HG02885 (cell line): ENCODE measurements at regions not wholly inside any gene's neighbourhood (a gene's known extent, or its start where the extent isn't known, plus 50 kb on each side); places are given as distances from the start of the nearest gene placed in this dataset.
"Not testable (repeated sequence)": the region's sequence is repeated elsewhere in the genome, so short reads cannot be mapped to it uniquely, and the experiment has no call there.

Source experiments
- ATAC-seq: cut with Tn5 transposase; IDR thresholded peaks from one replicate; pipeline ENCODE4 v1.9.1; 2021; ENCODE audit warnings: mild to moderate bottlenecking; ENCODE audit not compliant: unreplicated experiment, poor library complexity

DNA sequence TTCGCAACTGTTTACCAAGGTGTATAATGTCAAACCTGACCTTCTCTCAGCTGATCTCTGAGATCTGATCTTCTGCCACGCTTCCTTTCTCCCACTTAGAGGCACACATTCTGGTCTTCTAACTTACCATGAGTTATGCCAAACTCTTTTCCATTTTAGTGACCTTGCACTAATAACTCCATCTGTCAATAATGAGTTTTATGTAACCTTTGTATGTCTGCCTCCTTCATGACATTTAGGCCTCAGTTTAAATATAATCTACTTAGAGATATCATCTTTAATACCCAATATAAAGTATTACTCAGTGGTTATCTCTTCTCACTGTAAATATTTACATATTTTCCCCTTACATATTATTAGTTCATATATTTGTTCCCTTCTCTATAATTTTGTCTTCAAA lies 827.5 kb upstream of the PCDH20 start:
- ATAC-seq: no peak

DNA sequence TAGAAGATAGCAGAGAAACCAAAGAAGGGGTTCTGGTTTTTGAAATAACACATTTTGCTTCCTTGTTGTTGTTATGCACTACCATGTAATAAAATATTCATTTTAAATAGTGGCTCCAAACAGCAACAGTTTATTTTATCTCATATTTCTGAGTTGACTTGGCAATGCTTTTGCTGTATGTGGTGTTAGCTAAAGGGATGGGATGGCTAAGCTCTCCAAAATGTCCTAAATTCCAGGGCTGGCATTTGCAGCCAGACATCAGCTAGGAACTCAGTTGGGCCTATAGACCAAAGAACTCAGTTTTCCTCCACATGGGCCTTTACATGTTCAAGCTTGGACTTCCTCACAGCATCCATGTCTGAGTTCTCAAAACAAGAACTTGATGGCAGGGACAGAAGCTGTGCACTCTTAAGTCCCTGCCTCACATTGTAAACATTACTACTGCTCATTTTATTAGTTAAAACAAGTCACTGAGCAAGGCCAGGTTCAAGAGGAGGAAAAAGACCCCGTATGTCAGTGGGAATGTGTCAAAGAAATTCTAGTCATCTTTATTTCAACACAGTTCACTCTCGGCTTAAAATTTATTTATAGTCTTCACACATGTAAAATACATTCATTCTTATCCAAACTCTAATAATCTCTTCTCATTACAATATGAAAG lies 819.3 kb upstream of the PCDH20 start:
- no peak for ATAC-seq

DNA sequence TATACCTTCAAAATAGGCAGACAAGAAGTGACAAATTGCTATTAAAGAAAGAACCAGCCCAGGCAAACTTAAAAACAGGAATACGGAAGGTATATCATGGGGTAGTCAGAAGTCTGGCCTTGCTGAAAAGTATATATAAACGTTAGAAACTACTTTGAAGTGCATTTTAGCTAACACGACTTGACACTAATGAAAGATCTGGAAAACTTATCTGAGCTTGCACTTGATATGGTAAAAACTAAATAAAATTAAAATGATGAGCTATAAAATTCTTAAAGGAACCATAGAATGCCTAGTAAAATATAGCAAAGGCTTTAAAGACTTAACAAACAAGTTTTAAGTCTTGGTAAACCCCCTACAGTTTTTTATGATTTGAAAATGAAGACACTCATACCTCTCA lies 795.3 kb upstream of the PCDH20 start:
- ATAC-seq: no peak

DNA sequence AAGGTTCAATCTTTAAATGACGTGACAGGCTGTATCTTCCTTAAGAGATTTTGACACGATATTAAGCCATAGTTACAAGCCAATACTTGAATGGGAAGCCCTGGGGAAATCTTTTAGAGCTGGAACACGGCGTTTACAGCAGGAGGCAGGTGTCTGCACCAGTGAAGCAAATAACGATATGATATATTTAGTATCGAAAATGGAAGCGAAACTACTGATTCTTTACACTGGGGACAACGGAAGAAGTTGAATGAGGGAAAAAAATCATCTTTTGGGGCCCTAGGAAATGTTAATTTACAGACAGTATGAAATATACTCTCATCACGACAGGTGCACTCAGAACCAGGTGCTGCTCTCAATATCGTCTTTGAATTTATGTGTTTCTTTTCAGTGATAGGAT lies 793.9 kb upstream of the PCDH20 start:
- ATAC-seq: peak; percentile 89

DNA sequence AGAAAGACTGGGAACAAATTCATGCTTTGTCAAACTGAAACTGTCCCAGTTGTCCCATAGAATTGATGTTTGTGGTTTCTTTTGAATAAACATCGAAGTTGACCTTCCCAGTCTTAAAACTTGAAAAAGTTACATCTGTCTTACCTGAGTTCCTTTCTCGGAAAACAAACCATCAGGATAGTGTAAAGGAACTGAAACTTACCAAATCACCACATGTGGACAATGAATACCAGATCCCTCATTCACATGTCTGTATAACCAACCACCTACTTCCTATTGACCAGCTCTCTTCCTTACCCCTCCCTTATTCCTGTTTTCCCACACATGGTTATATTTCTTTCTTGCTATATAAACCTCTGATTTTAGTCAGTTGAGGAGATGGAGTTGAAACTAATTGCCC lies 791.7 kb upstream of the PCDH20 start:
- no peak for ATAC-seq

DNA sequence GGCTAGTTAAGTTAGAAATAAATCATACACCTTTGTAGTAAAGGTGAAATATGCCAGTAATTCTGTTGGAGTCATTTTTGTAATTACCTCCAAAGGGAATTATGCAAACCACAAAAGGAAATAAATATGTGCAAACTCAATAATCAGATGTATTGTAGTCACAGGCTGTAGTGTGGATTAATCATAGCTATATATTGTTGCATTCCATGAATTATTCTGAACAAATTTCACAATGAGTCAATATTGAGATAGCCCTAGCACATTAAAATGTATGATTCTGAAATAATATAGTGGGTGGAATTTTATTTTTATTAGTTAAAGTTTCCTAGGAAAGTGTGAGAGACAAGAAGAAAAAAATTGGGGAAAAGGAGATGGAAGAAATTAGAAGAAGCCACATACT lies 790.5 kb upstream of the PCDH20 start:
- no peak for ATAC-seq

DNA sequence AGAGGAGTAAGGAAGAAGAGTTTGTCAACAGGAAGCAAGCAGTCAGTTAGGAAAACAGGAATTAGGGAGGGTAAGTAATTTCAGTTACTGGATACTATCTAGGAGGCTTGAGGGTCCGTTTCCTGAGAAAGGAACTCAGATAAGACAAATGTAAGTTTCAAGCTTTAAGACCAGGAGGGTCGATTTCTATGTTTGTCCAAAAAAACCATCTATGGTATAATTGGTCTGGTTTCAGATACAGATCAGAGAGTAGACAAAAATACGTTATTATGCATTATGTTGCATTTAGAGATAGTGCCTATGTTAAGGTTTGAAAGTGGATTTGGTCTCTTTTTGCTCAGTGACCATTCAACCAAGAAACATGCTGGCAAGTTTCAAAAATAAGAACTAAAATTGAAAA lies 789.6 kb upstream of the PCDH20 start:
- ATAC-seq: no peak

DNA sequence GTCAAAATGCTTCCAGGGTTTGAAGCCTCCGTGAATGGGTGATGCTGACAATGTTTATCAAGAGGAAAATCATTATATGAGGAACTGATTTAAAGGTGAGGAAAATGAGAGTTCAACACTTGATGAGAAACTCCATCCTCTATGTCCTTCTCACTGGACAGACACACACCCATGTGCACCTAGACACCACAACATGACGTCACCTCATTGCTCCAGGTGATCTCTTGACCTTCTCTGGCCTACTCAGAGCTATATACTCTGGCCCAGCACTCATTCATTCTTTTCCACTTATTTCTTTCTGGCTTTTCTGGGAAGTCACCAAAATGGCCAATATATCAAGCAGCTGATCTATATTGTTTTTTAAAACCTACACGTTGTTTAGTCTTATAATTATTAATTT lies 778.7 kb upstream of the PCDH20 start:
- ATAC-seq: no peak

DNA sequence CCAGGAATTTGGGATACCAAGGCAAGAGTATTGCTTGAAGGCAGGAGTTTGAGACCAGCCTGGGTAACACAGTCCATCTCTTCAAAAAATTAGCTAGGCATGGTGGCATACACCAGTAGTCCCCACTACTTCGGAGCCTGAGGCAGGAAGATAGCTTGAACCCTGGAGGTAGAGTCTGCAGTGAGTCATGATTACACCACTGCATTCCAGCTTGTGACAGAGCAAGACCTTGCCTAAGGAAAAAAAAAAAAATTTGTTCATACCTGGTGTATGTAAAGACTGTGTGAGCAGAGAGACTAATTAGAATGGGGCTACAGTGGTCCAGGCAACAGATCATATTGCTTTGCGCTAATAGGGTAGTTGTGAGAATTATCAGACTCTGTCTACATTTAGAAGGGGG lies 778.3 kb upstream of the PCDH20 start:
- no peak for ATAC-seq

DNA sequence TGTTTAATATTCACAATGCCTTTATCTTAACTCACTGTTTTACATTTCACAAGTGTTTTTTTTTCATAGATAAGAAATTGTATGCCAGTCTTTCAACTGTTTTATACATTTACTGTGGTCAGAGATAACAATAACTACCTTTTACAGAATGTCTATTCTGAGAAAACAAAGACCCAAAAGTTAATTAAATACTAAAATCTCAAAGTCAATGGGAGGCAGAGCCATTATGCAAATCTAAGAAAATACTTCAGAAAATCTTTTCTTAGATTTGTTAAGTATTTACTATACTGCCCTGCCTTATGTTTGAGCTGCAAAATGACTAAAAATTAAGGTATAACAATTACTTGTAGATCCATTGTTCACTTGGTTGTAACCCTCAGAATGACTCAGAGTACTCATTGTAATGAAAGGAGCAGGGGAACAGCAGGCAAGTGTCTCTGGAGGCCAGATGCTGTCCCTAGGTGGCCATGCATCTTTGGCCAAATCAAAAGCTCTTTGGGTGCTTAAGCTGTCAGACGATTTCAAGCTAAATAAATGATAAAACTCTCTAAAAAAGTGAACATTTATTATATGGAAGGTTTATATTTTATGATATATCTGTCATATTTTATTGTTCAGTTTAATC lies 770.1 kb upstream of the PCDH20 start:
- no peak for ATAC-seq

DNA sequence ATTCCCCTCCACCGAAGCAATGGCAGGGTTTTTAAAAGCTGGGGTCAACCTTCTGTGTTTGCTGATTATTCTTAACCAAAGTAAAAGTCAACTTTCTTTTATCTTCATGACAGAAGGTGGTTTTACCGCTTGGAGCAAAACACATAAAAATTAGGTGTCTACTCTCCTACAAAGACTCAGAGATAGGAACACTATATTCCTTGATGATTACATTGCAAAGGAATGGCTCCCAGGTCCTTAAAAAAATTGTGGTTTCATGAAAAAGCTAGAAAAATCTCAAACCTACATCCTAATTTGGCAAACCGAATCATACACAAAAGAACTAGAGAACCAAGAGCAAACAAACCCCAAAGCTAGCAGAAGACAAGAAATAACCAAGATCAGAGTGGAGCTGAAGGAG lies 760.4 kb upstream of the PCDH20 start:
- ATAC-seq: no peak

DNA sequence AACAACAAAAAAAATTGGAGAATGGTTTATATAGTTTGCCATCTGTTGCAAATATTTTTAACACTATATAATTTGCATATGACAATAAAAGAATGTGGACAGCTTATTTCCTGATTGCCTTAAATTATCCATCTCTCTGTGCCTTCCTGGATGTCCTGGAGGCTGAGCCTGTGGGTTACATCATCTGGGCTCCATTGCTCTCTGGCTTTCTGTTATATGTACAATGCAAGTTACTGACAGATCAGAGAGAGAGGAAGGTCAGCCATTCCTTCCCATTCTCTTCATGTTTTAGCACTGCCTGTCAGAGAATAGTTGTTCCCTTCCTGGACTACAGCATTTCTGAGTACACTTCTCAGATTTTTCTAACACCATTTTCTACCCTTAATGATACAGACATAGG lies 758.3 kb upstream of the PCDH20 start:
- no peak for ATAC-seq

DNA sequence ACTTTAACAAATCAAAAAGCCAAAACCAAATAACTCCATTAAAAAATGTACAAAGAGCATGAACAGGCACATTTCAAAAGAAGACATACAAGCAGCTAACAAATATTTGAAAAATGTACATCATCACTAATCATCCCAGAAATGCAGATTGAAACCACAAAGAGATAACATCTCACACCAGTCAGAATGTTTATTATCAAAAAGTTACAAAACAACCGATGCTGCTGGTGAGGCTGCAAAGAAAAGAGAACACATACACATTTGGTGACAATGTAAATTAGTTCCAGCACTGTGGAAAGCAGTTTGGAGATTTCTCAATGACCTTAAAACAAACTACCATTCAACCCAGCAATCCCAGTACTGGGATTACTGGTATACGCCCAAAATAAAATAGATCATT lies 756.0 kb upstream of the PCDH20 start:
- no peak for ATAC-seq

DNA sequence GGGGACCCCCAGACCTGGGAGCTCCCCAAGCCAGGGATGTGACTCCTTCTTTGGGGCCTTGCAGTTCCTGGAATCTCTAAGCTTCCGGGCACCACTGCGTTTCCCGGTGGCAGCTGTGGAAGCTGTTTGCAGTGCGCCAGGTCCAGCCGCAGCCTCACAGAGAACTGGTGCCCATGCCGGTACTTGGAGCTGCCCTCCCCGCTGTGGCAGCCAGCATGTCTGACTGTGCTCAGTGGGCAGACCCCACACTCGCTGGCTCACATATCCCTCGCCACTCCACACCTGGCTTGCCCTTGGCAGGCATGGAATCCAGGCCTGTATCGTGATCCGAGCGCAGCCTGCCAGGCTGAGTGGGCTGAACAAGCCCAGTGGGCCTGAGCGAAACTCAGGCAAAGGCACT lies 753.2 kb upstream of the PCDH20 start:
- ATAC-seq: no peak

DNA sequence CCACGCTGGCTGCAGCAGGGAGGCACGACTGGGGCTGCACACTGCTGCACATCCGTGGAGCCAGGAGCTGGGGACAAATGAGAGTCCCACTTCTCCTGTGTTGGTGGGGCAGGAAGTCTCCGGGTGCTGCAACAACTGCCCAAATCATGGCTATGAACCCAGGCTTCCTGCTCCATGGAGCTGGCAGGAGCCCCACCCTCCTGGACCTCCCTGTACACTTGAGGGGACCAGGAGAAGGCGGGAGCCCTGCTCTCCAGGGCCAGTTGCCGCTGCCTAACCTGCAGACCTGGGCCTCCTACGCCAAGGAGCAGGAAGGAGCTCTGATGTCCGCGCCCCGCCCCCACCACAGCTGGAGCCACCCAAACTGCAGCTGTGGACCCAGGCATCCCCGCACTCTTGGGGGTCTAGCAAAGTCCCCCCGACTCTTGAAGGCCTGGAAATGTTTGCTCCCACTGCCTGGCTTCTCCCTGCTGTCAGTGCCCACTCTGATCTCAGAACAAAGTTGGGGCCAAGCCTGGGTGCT lies 752.1 kb upstream of the PCDH20 start:
- no peak for ATAC-seq

DNA sequence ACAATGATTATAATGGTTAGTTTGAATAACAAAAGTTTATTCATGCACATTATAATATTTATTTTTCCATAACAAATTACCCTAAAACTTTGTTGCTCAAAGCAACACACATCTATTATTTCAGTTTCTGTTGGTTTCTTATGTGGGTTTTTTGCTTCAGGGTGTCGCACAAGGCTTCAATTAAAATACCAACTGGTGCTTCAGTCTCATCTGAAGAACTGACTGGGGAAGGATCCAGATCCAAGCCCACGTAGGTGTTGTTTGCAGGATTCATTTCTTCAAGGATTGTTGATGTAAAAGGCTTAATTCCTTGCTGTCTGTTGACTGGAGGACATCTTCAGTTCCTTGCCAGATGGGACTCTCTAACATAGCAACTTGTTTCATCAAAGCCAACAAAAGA lies 747.2 kb upstream of the PCDH20 start:
- ATAC-seq: no peak

DNA sequence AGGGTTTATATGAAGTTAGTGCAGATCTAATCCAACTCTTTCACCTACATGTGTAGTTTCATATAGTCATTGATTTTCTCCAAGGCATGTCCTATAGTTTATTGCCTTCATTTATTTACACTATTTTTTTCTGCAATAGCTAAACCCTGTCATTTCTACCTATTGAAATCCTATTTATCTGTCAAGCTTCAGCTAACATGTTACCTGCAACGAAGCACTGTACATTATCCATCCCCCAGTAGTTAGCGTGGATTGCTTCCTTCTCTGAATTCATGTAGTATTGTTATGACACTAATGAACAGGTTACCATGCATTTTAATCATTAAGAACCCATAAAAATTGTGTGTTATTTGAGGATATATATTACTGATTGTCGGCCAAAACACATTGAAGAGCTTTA lies 742.9 kb upstream of the PCDH20 start:
- no peak for ATAC-seq

DNA sequence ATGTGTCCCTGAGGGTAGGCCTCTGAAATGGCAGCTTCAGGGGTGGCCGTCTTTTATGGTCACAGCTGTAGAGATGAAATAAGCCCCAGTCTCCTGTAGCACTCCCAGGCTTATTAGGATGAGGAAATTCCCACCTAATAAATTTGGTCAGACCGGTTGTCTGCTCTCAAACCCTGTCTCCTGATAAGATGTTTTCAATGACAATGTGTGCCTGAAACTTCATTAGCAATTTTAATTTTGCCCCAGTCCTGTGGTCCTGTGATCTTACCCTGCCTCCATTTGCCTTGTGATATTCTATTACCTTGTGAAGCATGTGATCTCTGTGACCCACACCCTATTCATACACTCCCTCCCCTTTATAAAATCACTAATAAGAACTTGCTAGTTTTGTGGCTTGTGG lies 736.1 kb upstream of the PCDH20 start:
- not testable (repeated sequence) for ATAC-seq

DNA sequence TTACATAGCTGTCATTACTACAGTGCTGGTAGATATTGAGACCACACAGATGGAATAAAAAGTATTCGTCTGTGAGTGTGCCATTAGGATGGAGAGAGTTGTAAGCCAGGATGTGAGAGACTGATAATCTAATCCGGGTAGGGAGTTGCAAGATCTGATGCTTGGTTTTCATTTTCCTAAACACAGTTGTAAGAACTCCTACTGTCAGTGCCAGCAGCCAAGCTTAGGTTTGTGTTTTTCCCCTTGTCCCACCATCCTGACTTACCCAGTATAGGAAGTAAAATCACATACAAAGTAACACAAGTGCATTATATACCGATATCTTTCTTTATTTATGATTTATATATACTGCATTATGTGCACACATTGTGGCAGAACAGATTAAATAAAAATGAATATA lies 726.4 kb upstream of the PCDH20 start:
- ATAC-seq: no peak

DNA sequence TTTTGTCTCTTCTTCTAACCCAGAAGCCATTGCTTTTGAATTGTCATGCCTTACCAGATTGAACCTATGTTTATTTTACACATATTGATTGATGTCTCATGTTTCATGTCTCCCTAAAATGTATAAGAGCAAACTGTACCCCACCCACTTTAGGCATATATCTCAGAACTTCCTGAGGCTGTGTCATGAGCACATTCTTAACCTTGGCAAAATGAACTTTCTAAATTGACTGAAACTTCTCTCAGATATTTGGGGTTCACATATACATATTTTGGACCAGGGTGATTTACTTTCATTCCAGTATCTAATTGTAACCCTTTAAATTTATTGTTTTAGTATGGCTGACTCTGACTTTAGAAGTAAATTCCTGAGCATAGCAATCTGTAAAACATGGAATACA lies 723.9 kb upstream of the PCDH20 start:
- ATAC-seq: no peak

DNA sequence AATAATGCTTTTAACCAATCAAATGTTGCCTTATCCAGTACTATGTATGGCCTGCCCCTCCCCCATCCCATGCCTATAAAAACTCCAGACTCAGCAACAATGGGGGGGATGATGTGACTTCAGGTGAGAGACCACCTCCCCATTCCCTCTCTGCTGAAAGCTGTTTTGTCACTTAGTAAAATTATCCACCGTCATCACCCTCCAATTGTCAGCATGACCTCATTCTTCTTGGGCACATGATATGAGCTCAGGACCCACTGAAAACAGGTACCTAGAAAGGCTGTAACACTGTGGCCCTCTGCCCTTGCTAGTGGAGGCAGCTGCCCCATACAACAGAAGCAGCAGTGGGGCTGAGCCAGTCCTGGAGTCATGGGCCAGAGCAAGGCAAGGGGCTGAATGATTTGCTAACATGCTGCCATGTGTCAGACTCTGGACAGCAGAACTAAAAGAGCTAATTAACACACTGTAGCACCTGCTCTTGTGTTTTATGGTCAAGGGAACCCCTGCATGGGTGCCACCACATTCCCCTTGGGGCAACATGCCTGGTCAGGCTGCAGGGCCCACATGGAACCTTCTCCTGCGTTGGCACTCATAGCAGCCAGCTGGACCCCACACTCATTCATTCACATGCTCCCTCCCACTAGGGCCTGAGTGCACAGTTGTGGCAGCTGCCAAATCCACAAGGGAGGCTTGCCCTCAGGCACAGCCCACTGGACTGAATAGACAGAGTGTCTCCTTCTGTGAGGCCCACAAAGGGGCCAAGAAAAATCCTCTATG lies 722.2 kb upstream of the PCDH20 start:
- no peak for ATAC-seq

DNA sequence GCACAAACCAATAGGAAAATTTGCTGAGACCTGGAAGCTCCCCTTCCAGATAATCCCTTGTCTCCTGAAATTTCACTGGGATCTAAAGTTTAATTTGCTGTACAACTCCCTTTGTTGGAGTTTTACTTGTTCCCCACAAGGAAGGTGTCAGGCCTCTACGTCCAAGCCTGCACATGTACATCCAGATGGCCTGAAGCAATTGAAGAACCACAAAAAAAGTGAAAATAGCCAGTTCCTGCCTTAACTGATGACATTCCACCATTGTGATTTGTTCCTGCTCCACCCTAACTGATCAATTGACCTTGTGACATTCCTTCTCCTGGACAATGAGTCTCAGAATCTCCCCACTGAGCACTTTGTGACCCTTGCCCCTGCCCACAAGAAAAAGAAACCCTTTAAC lies 716.0 kb upstream of the PCDH20 start:
- ATAC-seq: no peak
